Testis (tissue), 2 donors: ENCODE measurements at regions not wholly inside any gene's neighbourhood (a gene's known extent, or its start where the extent isn't known, plus 50 kb on each side); places are given as distances from the start of the nearest gene placed in this dataset.

Source experiments
- CTCF ChIP-seq, 3 experiments: fragments of 450-650 bp in 2 of 3; fragments of 200-600 bp in 1 of 3; sonication (generic) in 1 of 3; IDR thresholded peaks; one replicate each; pipeline ENCODE4 v1.5.1; 2016 to 2019; ENCODE audit warnings: antibody characterized with exemption in 3 of 3, mild to moderate bottlenecking in 2 of 3, moderate library complexity in 1 of 3
- POLR2A ChIP-seq: fragments of 450-650 bp; IDR thresholded peaks from one replicate; pipeline ENCODE4 v1.6.1; 2017; ENCODE audit warnings: antibody characterized with exemption, mild to moderate bottlenecking, moderate library complexity

GRCh38 chr2:101524806-101525430 is 50.0 kb upstream of the RFX8 start:
- no peak for TF ChIP-seq CTCF (IDR thresholded peaks at IDR 0.05)
- no peak for TF ChIP-seq POLR2A
